HepG2 (cell line): ENCODE measurements at regions not wholly inside any gene's neighbourhood (a gene's known extent, or its start where the extent isn't known, plus 50 kb on each side); places are given as distances from the start of the nearest gene placed in this dataset.

Experiments
- ATAC-seq: fragments of 200-7000 bp; cut with Tn5 transposase; 3 replicates; pipeline ENCODE4 v1.9.1; 2020; ENCODE audit warnings: mild to moderate bottlenecking, moderate library complexity
- BruUV-seq: library from RNA; stranded (reverse); fragments of 400-500 nt; replicated peaks from 2 replicates; lab custom pipeline; 2021; lab: Mats Ljungman, UMichigan
- CTCF ChIA-PET: fragments of 300-600 bp; formaldehyde crosslinking; extraction: SDS; loops from one replicate; lab custom pipeline; 2021; ENCODE audit warnings: low total read pairs, inconsistent platforms, low intra/inter-chr PET ratio; lab: Yijun Ruan, JAX
- POLR2A ChIA-PET: fragments of 350-600 bp; sonication (Branson Sonifier 250); formaldehyde crosslinking; loops from one replicate; lab custom pipeline; 2020; ENCODE audit warnings: antibody characterized with exemption, inconsistent platforms; lab: Yijun Ruan, JAX
- DNase-seq: peaks from one replicate; pipeline ENCODE4 v3.0.0-alpha.2; 2015; ENCODE audit warnings: low spot score
- FAIRE-seq: peaks from 3 replicates; lab custom pipeline; 2011; peaks lifted over from hg19 to GRCh38; lab: Jason Lieb, UNC
- H2AFZ ChIP-seq: one replicate; pipeline ENCODE4 v1.6.1; 2011; ENCODE audit warnings: low read length, inconsistent platforms
- H3K27ac ChIP-seq: fragments of 300-600 bp; 3 replicates; pipeline ENCODE4 v1.8.0; 2011; ENCODE audit warnings: mixed run types, mild to moderate bottlenecking, mixed read lengths, low read length, inconsistent platforms; ENCODE audit not compliant: insufficient read depth; ENCODE audit errors: extremely low read length
- H3K27me3 ChIP-seq, 2 experiments: fragments of 200-600 bp in 1 of 2; 2 replicates in 1 of 2; 3 replicates in 1 of 2; pipeline versions ENCODE4 v1.6.0 to v1.8.0; 2011; ENCODE audit warnings: low read length in 2 of 2, mild to moderate bottlenecking in 2 of 2, moderate library complexity in 2 of 2, inconsistent platforms in 1 of 2; ENCODE audit not compliant: insufficient read depth in 2 of 2, control insufficient read depth in 1 of 2
- H3K36me3 ChIP-seq, 2 experiments: fragments of 200-600 bp in 1 of 2; replicated peaks in 1 of 2; 2 replicates in 1 of 2; 3 replicates in 1 of 2; pipeline versions ENCODE4 v1.5.1 to v1.8.0; 2011; ENCODE audit warnings: low read length in 2 of 2, inconsistent platforms in 1 of 2; ENCODE audit not compliant: insufficient read depth in 2 of 2, control insufficient read depth in 1 of 2
- H3K4me1 ChIP-seq: 2 replicates; pipeline ENCODE4 v1.5.1; 2012; ENCODE audit warnings: low read length, inconsistent platforms; ENCODE audit not compliant: insufficient read depth
- H3K4me2 ChIP-seq: 2 replicates; pipeline ENCODE4 v1.6.0; 2011; ENCODE audit warnings: low read depth, low read length, inconsistent platforms
- H3K4me3 ChIP-seq, 3 experiments: fragments of 200-600 bp in 1 of 3; sonication (generic), shearing (Covaris generic) in 1 of 3; replicated peaks in 1 of 3; 2 replicates each; pipeline ENCODE4 v1.5.1; 2011 to 2016; ENCODE audit warnings: low read length in 3 of 3, inconsistent platforms in 2 of 3, low read depth in 2 of 3, mild to moderate bottlenecking in 2 of 3, control low read depth in 1 of 3, mixed read lengths in 1 of 3; ENCODE audit not compliant: insufficient read depth in 1 of 3
- H3K79me2 ChIP-seq: one replicate; pipeline ENCODE4 v1.6.1; 2011; ENCODE audit warnings: low read length, inconsistent platforms; ENCODE audit not compliant: insufficient read depth
- H3K9ac ChIP-seq: 2 replicates; pipeline ENCODE4 v1.6.0; 2011; ENCODE audit warnings: mild to moderate bottlenecking, low read depth, low read length, inconsistent platforms; ENCODE audit not compliant: insufficient read depth
- H3K9me3 ChIP-seq: 2 replicates; pipeline ENCODE4 v1.5.1; 2012; ENCODE audit warnings: mild to moderate bottlenecking, low read length
- H4K20me1 ChIP-seq: 2 replicates; pipeline ENCODE4 v1.6.0; 2011; ENCODE audit warnings: inconsistent platforms, mild to moderate bottlenecking, low read length, moderate library complexity; ENCODE audit not compliant: insufficient read depth
- ARID2 ChIP-seq: sonication (generic); formaldehyde crosslinking; IDR thresholded peaks from 2 replicates; pipeline ENCODE4 v1.8.1; 2022; ENCODE audit warnings: mild to moderate bottlenecking, missing genetic modification reagents, borderline replicate concordance
- ATF4 ChIP-seq, 2 experiments: fragments of 450-650 bp in 1 of 2; sonication (generic) in 1 of 2; formaldehyde crosslinking; IDR thresholded peaks; 2 replicates each; pipeline versions ENCODE4 v1.5.0 to v1.8.0; 2020 to 2022; ENCODE audit warnings: mild to moderate bottlenecking in 1 of 2, missing genetic modification reagents in 1 of 2
- ATF7-NPFF ChIP-seq: sonication (generic); formaldehyde crosslinking; IDR thresholded peaks from 2 replicates; pipeline ENCODE4 v1.8.1; 2023; ENCODE audit warnings: mild to moderate bottlenecking, low read depth, missing genetic modification reagents, moderate library complexity
- DBP ChIP-seq: sonication (generic); formaldehyde crosslinking; IDR thresholded peaks from 2 replicates; pipeline ENCODE4 v1.4.0; 2020; ENCODE audit warnings: missing genetic modification reagents; ENCODE audit errors: not compliant biosample characterization
- MIER2 ChIP-seq: IDR thresholded peaks from 2 replicates; pipeline ENCODE4 v1.6.1; 2016; ENCODE audit warnings: missing biosample characterization, missing genetic modification reagents
- PBX2 ChIP-seq: IDR thresholded peaks from 2 replicates; pipeline ENCODE4 v1.6.1; 2016; ENCODE audit warnings: control low read depth
- SALL1 ChIP-seq: sonication (generic); formaldehyde crosslinking; IDR thresholded peaks from 2 replicates; pipeline ENCODE4 v1.8.0; 2022; ENCODE audit warnings: mild to moderate bottlenecking, missing genetic modification reagents
- THAP9 ChIP-seq: sonication (generic); formaldehyde crosslinking; IDR thresholded peaks from 2 replicates; pipeline ENCODE4; 2020; ENCODE audit warnings: missing genetic modification reagents, mild to moderate bottlenecking, borderline replicate concordance
- TSC22D2 ChIP-seq: sonication (generic); formaldehyde crosslinking; IDR thresholded peaks from 2 replicates; pipeline ENCODE4 v1.5.1; 2020; ENCODE audit warnings: missing genetic modification reagents, mild to moderate bottlenecking, borderline replicate concordance
- ZNF138 ChIP-seq: sonication (generic); formaldehyde crosslinking; IDR thresholded peaks from 2 replicates; pipeline ENCODE4 v1.5.0; 2020; ENCODE audit warnings: mild to moderate bottlenecking, low read depth, missing genetic modification reagents
- ZNF691 ChIP-seq: sonication (generic); formaldehyde crosslinking; IDR thresholded peaks from 2 replicates; pipeline ENCODE4 v1.4.0; 2020; ENCODE audit warnings: missing genetic modification reagents, low read depth, mild to moderate bottlenecking, borderline replicate concordance
- WGBS: methylation state at CpG from one replicate; pipeline ENCODE4 v1.1.6; 2017; ENCODE audit warnings: low lambda C conversion rate; 5-methylcytosine and 5-hydroxymethylcytosine counted together
- in situ Hi-C: cut with HindIII; loops from 2 replicates; pipeline ENCODE4 v1.10.0; 2017; ENCODE audit warnings: low pct_unique_long_range_greater_than_20kb; ENCODE audit not compliant: extremely low pct_ligation_motif_present
- intact Hi-C: fragments of 100-400 bp; cut with micrococcal nuclease; formaldehyde crosslinking; loops from one replicate; pipeline ENCODE4 v1.10.0; 2022; ENCODE audit not compliant: unreplicated experiment

GRCh38 chr13:34708566-34709313 is 233.3 kb upstream of the NBEA start:
- TF ChIP-seq ZNF138 (CRISPR knock-in tag), result no peak
- TF ChIP-seq PBX2, result no peak
- no peak for TF ChIP-seq MIER2
- TF ChIP-seq ATF7-NPFF (CRISPR knock-in tag), result no peak
- TF ChIP-seq DBP (CRISPR knock-in tag), result no peak
- no peak for TF ChIP-seq THAP9 (CRISPR knock-in tag)
- TF ChIP-seq ZNF691, result no peak
- no peak for TF ChIP-seq TSC22D2 (CRISPR knock-in tag)
- TF ChIP-seq SALL1 (CRISPR knock-in tag), result no peak
- TF ChIP-seq ATF4 (CRISPR knock-in tag; IDR thresholded peaks at IDR 0.05), result no peak
- no peak for TF ChIP-seq ARID2 (CRISPR knock-in tag)
- H3K27me3 ChIP-seq, result no peaks in the 10 kb centered on the region
- FAIRE-seq (no peak), DNase-seq (no peak), ATAC-seq (no peak)
- H3K9me3 ChIP-seq, result no peaks in the 10 kb centered on the region
- in situ Hi-C loops (no loop called here), intact Hi-C loops (no loop called here)
- H2AFZ ChIP-seq, result no peak overlapping the region
- H3K9ac ChIP-seq, result no peak overlapping the region
- no peak overlapping the region for H3K4me3 ChIP-seq
- 3% methylated on average over 1 of the region's 1 CpG for WGBS
- ChIA-PET CTCF (no interaction called here), POLR2A (no interaction called here)
- no peaks in the 10 kb centered on the region for H3K4me1 ChIP-seq
- no peaks in the 10 kb centered on the region for H3K79me2 ChIP-seq
- no peak overlapping the region for H3K4me2 ChIP-seq
- BruUV-seq, result no TSS peak
- no peaks in the 10 kb centered on the region for H3K36me3 ChIP-seq
- no peaks in the 10 kb centered on the region for H4K20me1 ChIP-seq
- H3K27ac ChIP-seq, result no peak overlapping the region
